IPS-NIHi7 (cell line): ENCODE measurements at regions not wholly inside any gene's neighbourhood (a gene's known extent, or its start where the extent isn't known, plus 50 kb on each side); places are given as distances from the start of the nearest gene placed in this dataset.
"Not testable (repeated sequence)": the region's sequence is repeated elsewhere in the genome, so short reads cannot be mapped to it uniquely, and the experiment has no call there.

Experiments
- DNase-seq: peaks from one replicate; pipeline ENCODE4 v3.0.0; 2012; ENCODE audit warnings: mixed read lengths; ENCODE audit errors: extremely low spot score

DNA sequence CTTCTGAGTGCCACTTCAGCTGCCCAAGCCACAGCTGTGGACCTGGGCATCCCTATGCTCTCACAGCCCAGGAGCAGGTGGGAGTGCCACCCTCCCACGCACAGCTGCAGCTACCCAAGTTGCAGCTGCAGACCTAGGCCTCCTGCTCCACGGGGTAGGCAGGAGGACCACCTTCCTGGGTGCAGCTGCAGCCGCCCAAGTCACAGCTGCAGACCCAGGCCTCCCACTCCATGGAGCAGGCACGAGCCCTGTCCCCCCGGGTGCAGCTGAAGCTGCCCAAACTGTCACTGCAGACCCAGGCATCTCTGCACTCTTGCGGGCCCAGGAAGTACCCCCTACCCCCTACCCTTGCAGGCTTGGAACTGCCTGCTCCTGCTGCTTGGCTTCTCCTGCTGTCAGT, 260.2 kb downstream of the XPNPEP1 start:
- no peak for DNase-seq

DNA sequence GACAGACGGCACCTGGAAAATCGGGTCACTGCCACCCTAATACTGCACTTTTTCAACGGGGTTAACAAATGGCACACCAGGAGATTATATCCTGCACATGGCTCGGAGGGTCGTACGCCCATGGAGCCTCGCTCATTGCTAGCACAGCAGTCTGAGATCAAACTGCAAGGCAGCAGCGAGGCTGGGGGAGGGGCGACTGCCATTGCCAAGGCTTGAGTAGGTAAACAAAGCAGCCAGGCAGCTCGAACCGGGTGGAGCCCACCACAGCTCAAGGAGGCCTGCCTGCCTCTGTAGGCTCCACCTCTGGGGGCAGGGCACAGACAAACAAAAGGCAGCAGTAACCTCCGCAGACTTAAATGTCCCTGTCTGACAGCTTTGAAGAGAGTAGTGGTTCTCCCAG, 270.7 kb downstream of the XPNPEP1 start:
- not testable (repeated sequence) for DNase-seq

DNA sequence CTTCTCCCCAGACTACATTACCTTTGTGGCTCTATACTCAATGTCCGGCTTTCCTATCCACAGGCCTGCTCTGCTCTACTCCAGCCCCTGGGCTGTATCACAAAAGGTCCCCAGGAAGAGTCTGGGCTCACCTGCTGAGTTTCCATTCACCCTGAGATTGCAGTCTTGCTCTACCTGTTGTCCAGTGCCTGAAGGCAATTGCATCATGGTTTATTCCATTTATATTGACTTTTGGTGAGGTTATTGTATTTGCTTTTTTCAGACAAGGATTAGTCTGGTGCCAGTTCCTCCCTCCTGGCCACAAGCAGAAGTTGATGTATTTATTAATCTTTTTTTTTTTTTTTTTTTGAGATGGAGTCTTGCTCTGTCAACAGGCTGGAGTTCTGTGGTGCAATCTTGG, 273.1 kb downstream of the XPNPEP1 start:
- DNase-seq, result no peak

DNA sequence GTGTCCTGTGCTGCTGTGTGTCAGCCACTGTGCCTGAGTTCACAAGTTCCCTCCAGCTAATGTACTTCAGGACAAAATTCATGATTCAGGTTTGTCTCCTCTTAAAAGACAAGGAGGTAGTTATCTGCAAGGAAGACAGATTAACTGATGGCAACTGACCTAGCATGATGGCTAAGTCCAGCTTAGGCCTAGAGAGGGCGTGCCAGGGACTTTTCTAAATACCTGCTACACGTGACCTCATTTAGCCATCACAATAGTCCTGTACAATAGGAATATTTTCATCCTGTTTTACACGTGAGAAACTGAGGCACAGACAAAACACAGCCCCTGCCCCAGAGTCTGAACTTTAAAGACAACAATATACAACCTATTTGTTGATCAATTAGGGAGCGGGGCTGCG, 275.7 kb downstream of the XPNPEP1 start:
- DNase-seq, result peak; percentile 22

DNA sequence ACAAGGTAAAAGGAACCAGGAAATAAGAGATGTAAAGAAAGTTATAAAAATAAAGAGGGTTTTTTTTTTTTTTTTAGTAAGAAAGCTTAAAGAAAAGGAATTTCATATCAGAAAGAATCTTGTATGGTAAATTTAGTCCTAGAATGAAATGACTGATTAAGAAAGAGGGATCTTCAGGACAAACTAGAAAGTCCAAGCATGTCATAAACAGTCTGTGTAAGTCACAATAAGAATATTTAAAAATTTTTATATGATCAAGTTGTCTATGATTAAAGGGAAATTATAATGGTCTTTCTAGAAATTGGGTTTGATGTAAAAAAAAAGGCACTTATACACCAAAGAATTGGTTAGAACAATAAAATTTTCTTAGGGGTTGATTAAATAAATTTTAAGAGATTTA, 289.5 kb downstream of the XPNPEP1 start:
- DNase-seq, result no peak

DNA sequence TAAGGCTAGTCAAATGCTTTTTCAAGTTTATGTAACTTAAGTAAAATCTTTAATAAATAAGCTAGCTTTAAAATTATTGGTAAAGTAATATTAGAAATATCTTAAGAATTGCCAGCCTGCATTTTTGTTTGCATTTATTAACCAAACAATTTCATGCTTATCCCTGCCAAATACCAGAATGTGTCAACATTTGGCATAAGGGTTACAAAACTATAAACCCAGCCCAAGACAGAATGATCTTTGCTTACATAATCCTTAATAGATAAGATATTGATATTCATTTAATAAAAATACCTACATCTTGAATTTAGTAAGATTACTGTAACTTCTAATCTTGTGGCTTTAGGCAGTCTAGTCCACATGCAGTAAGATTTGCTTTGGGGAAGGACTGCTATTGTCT, 290.3 kb downstream of the XPNPEP1 start:
- DNase-seq, result not testable (repeated sequence)

DNA sequence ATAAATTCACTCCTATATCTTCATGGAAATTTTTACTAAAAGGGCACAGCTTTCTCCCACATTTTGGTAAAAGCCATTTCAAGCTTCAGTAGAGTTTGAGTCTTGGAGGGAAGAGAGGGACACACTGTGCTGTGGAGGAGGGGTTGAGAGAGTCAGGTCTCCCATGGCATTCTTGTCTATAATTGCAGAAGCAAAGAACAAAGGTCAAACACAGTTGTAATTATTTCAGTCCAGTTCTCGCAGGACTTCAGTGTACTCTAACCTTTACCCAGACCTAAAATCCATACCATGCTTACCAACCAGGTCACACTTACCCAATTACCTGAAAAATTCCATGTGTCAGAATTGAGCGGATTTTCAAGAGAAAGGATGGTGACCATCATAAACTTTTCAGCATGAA, 298.4 kb downstream of the XPNPEP1 start:
- no peak for DNase-seq

DNA sequence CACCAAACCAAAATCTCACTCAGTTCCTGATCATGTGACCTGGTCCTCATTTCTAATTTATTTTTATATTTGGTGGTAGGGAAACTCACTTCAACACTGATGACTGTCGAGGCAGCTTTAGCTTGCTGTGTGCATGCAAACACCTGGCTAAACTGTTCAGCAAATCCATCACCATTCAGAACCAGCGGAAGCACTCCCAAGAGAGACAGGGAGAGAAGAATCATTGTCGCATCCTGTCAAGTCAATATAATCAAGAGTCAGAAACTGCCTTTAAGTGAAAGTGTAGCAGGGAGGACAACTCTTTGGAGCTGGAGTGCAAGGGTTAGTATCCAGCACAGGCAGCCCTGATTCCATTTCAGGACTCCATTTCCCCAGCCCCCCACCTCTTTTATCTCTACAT, 300.7 kb downstream of the XPNPEP1 start:
- DNase-seq, result no peak

DNA sequence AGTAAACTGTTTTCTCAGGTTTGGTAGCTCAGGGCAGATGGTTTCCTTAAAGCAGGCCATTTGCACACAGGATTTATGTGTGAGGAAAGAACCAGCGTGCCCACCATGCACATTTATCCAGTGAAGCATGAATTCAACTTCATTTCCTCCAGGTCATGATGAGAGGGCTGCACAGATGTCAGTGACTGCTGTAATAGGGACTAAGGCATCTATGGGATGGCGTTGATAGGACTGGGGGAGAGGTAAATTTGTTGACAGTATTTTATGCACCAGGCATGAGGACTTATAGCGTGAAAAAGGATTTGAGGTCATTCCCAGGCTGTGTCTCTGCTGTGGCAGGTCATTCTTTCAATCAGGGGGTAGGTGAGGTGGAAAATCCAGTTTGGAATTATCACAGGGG, 302.9 kb downstream of the XPNPEP1 start:
- DNase-seq, result no peak

DNA sequence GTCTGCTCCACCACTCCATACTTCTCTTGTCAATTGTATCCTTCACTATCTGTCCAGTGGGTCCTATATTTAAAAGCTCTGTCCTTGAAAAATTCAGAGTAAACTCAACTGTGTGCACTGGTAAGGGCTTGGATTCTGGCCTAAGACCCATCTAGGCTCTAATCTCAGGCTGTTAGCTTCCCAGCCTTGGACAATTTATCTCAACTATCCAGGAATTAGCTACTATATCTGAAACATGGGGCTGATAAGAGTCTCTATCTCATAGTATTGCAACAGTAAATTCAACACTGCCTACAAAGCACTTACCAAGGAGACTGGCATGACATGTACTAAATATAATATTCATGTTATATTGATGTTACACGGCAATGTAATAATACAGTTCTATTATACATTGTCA, 303.4 kb downstream of the XPNPEP1 start:
- no peak for DNase-seq

DNA sequence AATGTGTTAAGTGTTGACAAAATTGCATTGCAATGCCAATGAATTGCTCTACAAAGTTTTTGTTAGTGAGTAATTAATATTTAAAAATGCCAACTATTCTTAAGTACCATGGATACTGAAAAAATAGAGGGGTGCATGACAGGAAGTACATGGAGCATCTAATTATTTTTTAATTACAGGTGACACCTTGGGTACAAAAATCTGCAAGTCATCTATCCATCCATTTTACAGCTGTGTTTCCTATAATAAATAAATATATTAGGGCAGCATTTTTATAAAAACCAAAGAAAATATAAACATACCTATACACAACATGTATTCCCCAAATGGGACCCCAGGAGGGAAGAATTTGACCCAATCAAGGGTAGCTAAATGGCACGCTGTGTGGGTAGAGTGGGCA, 304.6 kb downstream of the XPNPEP1 start:
- DNase-seq, result no peak

DNA sequence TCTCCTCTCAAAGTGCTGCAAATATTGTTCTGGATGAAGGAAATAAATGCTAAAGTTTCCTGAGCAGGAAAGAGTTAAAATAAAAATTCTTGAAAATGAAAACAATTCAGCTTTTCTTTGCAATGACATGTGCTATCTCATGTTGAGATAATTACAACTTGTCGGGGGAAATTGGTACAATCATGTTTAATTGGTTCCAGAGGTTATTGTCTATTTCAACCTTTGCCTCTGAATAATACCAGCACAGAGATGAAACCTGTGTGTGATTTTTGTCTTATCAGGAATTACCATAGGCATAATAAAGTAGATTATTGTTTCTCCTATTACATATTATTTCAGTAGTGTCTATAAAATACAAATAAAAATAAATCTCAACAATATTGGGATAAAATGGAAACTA, 305.0 kb downstream of the XPNPEP1 start:
- DNase-seq, result no peak

DNA sequence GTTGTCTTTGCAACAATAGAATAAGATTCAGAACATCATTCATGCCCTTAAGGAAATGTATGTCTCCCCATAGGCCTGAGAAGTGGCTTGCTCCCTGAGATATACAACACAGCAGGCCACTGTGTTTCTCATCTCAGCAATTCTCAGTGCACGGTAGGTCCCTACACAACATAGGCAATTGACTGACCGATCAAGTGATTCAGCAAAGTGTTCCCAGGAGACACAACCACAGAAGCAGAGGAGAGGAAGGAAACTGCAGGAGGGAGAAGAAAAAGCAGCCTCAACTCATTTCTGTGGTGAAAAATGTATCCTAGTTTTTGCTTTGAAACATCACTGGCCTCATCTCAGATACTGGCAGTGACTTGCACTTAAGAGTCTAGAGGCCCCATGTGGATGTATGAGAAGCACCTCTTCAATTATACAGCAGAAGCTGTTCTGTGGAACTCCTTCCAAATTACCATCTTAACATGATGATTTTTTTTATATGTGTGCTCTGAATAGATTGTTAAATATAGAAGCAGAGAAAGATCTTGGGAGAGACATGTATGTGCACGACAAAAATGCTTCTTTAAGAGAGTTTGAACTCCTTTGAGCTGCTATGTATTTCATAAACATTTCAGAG, 306.8 kb downstream of the XPNPEP1 start:
- no peak for DNase-seq

DNA sequence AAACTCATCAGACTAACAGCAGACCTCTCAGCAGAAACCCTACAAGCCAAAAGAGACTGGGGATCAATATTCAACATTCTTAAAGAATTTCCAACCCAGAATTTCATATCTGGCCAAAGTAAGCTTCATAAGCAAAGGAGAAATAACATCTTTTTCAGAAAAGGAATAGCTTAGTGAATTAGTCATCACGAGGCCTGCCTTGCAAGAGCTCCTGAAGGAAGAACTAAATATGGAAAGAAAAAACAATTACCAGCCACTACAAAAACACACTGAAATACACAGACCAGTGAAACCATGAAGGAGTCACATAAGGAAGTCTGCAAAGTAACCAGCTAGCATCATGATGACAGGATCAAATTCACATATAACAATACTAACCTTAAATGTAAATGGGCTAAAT, 328.0 kb downstream of the XPNPEP1 start:
- DNase-seq, result not testable (repeated sequence)

DNA sequence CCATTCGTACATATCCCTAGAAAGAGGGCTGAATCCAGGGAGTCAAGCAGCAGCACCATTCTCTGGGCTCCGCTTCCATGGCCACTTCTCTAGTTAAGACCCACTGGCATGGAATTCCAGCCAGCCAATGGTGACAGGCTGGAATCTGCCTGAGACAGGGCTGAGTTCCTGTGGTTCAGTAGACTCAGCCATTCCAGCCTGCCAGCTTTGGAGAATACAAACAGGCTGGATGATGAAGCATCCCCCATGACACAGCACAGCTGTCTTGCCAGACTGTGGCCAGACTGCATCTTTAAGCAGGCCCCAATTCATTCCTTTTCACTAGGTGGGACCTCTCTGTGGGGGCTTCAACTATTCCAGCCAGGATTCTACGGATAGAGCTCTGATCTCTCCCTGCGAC, 329.6 kb downstream of the XPNPEP1 start:
- no peak for DNase-seq

DNA sequence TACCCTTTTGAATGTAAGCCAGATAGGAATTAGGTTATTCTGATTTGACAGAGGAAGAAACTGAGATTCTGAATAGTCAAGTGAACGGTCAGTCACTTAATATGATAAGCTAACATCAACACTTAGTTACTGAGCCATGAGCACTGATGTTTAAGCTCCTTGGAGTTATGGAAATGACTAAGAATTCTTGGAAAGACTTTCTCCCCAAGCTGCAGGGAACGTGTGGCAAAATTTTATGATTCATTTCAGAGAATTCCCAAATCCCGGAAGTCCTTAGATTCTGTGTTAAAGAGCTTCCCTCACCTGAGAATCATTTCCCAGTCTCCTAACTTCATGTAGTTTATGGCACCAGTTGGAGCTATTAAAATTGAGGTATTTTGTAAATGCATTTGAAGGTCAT, 330.9 kb downstream of the XPNPEP1 start:
- DNase-seq, result no peak

DNA sequence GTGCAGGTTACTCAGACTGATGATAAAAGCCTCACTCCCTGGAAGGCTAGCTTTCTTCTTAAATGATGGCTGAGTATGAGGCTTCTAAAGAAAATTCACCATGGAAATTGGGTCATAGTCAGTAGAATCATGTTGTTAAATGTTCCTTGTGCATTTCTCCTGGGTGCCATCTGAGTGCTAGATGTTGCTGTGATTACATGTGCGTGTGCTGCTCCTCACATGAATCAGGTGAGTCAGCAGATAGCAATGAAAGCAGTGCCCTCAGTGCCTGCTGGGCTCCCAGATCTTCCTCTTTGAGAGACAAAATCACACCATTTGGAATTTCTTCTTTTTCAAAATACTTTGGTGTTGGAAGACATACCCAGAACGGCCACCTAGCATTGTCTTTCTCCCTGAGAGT, 331.7 kb downstream of the XPNPEP1 start:
- DNase-seq, result no peak

DNA sequence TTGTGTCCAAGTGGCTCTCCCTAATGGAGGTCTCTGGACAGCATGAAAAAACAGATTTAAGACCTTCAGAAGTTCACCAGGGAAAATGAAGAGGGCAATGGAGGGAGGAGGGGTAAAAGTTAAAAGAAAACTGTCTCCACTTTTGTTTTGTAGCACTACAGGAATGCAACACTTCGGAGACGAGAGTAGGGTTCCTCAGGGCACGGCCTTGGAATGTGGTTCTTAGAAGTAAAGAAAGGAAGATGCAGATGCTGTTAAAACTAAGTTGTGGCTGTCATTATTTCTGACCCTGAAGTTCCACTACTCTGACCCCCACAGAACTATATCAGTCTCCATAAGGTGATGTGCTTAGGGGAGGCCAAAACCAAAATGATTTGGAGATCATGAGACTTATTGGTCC, 335.1 kb downstream of the XPNPEP1 start:
- no peak for DNase-seq

DNA sequence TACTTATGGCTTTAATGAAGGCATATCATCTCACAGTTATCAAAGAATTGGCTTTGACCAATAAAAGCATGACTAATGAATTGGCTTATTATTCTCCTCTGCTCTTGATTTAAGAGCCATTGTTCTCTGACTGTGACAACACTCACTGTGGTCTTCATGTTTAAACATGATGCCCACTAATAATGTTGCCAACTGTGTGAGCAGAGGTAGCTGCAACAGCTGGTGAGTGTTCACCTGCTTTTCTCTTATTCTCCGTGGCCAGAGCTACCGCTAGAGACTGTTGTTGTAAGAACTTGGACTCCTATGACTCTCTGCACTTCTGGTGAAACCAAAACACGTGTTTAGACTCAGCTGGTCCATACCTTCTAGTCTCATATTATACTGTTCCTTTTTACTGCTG, 335.9 kb downstream of the XPNPEP1 start:
- DNase-seq, result no peak

DNA sequence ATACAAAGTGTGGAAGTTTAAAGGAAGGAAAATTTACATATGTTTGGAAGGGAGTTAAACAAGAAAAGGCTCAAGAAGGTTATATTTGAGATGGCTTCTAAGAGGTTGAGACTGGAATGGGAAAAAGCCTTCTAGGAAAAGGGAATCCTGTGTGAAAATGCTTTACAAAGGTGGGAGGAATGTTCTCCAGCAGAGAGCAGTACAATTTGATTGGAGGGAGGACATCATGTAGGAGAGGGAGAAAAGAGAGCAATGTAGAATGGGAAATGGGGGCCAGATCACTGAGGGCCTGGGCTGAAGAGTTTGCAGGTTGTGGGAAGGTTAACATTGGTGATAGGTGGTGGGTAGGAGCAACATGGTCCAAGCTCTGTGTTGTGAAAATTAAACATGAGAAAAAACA, 366.9 kb downstream of the XPNPEP1 start:
- DNase-seq, result no peak

DNA sequence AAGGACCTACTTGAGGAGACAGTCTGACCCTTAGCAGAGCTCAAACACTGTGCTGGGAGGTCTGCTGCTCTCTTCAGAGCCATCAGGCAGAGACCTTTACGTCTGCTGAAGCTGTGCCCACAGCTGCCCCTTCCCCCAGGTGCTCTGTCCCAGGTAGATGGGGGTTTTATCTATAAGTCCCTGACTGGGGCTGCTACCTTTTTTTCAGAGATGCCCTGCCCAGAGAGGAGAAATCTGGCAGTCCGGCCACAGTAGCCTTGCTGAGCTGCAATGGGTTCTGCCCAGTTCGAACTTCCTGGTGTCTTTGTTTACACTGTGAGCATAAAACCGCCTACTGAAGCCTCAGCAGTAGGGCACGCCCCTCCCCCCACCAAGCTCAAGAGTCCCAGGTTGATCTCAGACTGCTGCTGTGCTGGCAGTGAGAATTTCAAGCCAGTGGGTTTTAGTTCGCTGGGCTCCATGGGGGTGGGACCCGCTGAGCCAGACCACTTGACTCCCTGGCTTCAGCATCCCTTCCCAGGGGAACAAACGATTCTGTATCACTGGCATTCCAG, 381.2 kb downstream of the XPNPEP1 start:
- not testable (repeated sequence) for DNase-seq

DNA sequence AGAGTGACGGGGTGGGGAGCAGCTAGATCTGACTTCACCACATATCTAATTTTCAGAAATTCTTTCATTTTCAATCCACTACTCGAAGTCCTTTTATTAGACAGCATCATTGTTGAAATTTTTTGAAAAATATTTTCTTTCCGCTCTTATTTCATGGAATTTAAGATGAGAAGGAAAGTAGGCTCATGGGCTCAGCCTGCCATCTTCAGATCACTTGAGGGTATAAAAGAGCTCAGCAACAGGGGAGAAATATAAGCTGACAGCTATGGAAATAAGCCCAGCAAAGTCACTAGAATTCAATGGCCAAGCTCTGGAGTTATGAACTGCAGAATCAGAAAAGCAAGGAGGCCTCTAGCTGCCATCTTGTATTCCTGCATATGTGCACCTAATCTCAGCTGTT, 389.1 kb downstream of the XPNPEP1 start:
- DNase-seq, result no peak

DNA sequence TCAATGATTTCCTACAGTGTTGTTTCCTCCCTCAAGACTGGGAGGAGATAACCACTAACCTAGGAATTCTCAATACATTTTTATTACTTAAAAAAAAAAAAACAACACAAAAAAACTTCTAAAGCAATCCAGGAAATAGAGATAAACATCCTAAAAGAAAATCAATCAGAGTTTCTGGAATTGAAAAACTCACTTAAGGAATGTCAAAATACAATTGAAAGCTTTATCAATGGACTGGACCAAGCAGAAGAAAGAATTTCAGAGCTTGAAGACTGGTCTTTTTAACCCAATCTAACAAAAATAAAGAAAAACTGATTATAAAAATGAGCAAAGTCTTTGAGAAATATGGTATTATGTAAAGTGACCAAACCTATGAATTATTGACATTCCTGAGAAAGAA, 394.1 kb downstream of the XPNPEP1 start:
- DNase-seq, result no peak

DNA sequence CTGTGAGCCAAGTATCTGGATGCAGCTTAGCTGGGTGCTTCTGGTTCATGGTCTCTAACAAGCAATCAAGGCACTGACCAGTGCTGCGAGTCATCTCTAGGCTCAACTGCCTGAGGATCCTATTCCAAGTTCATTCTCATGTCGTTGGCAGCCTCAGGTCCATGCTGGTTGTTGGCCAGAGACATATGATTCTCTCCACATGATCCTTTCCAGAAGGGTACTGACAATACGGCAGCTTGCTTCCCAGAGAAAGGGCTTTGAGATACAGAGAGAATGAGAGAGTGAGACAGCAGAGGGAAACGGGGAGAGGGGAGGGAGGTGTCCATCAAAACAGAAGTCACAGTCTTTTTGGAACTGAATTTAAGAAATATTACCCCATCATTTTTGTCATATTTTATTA, 405.6 kb downstream of the XPNPEP1 start:
- DNase-seq, result no peak
